Caco-2 (cell line): ENCODE measurements at regions not wholly inside any gene's neighbourhood (a gene's known extent, or its start where the extent isn't known, plus 50 kb on each side); places are given as distances from the start of the nearest gene placed in this dataset.

Source experiments
- BruUV-seq: library from RNA; stranded (reverse); fragments of 400-500 nt; replicated peaks from 2 replicates; lab custom pipeline; 2021; lab: Mats Ljungman, UMichigan
- CTCF ChIA-PET: fragments of 300-600 bp; sonication (Branson Sonifier 250); formaldehyde crosslinking; loops from one replicate; lab custom pipeline; 2022; ENCODE audit warnings: antibody characterized with exemption; lab: Charles Lee
- POLR2A ChIA-PET: fragments of 300-600 bp; sonication (Branson Sonifier 250); formaldehyde crosslinking; loops from one replicate; lab custom pipeline; 2022; ENCODE audit warnings: antibody characterized with exemption; lab: Charles Lee
- DNase-seq, 2 experiments: peaks; one replicate each; pipeline versions ENCODE4 v3.0.0 to v3.0.0-alpha.2; 2020 to 2022
- H3K27me3 ChIP-seq: replicated peaks from 2 replicates; pipeline ENCODE4 v1.6.0; 2011; ENCODE audit warnings: low read length; ENCODE audit not compliant: control insufficient read depth, insufficient read depth
- H3K36me3 ChIP-seq: 2 replicates; pipeline ENCODE4 v1.5.1; 2011; ENCODE audit warnings: low read length; ENCODE audit not compliant: control insufficient read depth, insufficient read depth
- H3K4me1 ChIP-seq: fragments of 250-450 bp; sonication (Bioruptor Pico); 2 replicates; pipeline ENCODE4 v1.5.1; 2020; ENCODE audit warnings: mild to moderate bottlenecking
- H3K4me3 ChIP-seq: 2 replicates; pipeline ENCODE4 v1.5.1; 2011; ENCODE audit warnings: low read depth, mild to moderate bottlenecking, control low read depth, low read length
- H3K9me3 ChIP-seq: fragments of 250-450 bp; sonication (Bioruptor Pico); 2 replicates; pipeline ENCODE4 v1.5.1; 2020; ENCODE audit warnings: mild to moderate bottlenecking, moderate library complexity
- H3K27ac Mint-ChIP-seq: one replicate; pipeline ENCODE4 v1.8.0; 2022; ENCODE audit warnings: mixed read lengths; ENCODE audit not compliant: unreplicated experiment
- H3K27me3 Mint-ChIP-seq: one replicate; pipeline ENCODE4 v1.8.0; 2022; ENCODE audit warnings: mixed read lengths; ENCODE audit not compliant: insufficient read depth, unreplicated experiment
- H3K36me3 Mint-ChIP-seq: one replicate; pipeline ENCODE4 v1.8.0; 2022; ENCODE audit warnings: mild to moderate bottlenecking, mixed read lengths; ENCODE audit not compliant: insufficient read depth, unreplicated experiment
- H3K4me1 Mint-ChIP-seq: one replicate; pipeline ENCODE4 v1.8.0; 2022; ENCODE audit warnings: low read depth, mixed read lengths; ENCODE audit not compliant: unreplicated experiment
- H3K4me3 Mint-ChIP-seq: one replicate; pipeline ENCODE4 v1.8.0; 2022; ENCODE audit warnings: mild to moderate bottlenecking, moderate library complexity, mixed read lengths; ENCODE audit not compliant: unreplicated experiment
- H3K9me3 Mint-ChIP-seq: one replicate; pipeline ENCODE4 v1.8.0; 2022; ENCODE audit warnings: mixed read lengths; ENCODE audit not compliant: unreplicated experiment
- CTCF ChIP-seq, 2 experiments: fragments of 200-600 bp in 1 of 2; IDR thresholded peaks; 1 replicate in 1 of 2; 2 replicates in 1 of 2; pipeline versions ENCODE4 v1.5.1 to v1.8.0; 2011 to 2022; ENCODE audit warnings: antibody characterized with exemption in 1 of 2, control low read depth in 1 of 2, inconsistent platforms in 1 of 2, low read depth in 1 of 2, low read length in 1 of 2, mild to moderate bottlenecking in 1 of 2, moderate library complexity in 1 of 2; ENCODE audit not compliant: insufficient read depth in 1 of 2, severe bottlenecking in 1 of 2, unreplicated experiment in 1 of 2
- intact Hi-C: fragments of 100-400 bp; cut with micrococcal nuclease; formaldehyde crosslinking; loops from one replicate; pipeline ENCODE4 v1.10.0; 2022; ENCODE audit not compliant: unreplicated experiment

- Mint-ChIP-seq H3K27ac (no peak overlapping the region), H3K27me3 (no peaks in the 10 kb centered on the region), H3K36me3 (no peaks in the 10 kb centered on the region), H3K4me3 (no peak overlapping the region), H3K4me1 (no peaks in the 10 kb centered on the region), H3K9me3 (no peaks in the 10 kb centered on the region)
- TF ChIP-seq CTCF (IDR thresholded peaks at IDR 0.05; ENCODE audit: insufficient read depth in 1 of 2, low read depth in 1 of 2, low read length in 1 of 2, severe bottlenecking in 1 of 2, unreplicated experiment in 1 of 2): no peak
- intact Hi-C loops: no loop called here
- no peaks in the 10 kb centered on the region for H3K9me3 ChIP-seq
- BruUV-seq: no TSS peak
- no peaks in the 10 kb centered on the region for H3K36me3 ChIP-seq
- no peaks in the 10 kb centered on the region for H3K4me1 ChIP-seq
- no peaks in the 10 kb centered on the region for H3K27me3 ChIP-seq
- POLR2A ChIA-PET: no interaction called here
- no peak for DNase-seq
- CTCF ChIA-PET: no interaction called here
- no peak overlapping the region for H3K4me3 ChIP-seq
These were observed 391.0 kb upstream of the PTPRD start for GRCh38 chr9:11003836-11004235.

DNA sequence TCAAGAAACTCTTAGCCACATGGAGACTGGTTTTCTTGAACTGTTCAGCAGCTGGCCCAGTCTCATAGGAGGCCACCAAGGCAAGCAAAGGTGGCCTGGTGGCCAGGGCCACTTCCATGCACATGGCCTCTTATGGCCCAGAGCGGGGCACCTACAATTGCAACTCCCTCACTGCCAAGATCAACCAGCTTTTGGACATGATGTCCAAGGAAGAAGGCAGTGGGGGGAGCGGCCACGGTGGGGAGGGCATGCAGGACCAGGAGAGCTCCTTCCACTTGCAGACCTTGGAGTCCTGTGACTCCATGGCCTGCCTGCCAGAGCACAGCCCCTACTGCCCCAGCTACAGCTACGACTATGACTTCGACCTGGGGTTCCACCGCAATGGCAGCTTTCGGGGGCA lies 398.9 kb upstream of the PTPRD start:
- Mint-ChIP-seq H3K4me1 (no peaks in the 10 kb centered on the region), H3K36me3 (no peaks in the 10 kb centered on the region), H3K4me3 (no peak overlapping the region), H3K27ac (no peak overlapping the region), H3K9me3 (peaks cover 7% of the 10 kb centered on the region), H3K27me3 (no peaks in the 10 kb centered on the region)
- ChIA-PET CTCF (no interaction called here), POLR2A (no interaction called here)
- intact Hi-C loops: no loop called here
- H3K36me3 ChIP-seq: no peaks in the 10 kb centered on the region
- no peaks in the 10 kb centered on the region for H3K27me3 ChIP-seq
- no peaks in the 10 kb centered on the region for H3K4me1 ChIP-seq
- H3K4me3 ChIP-seq: no peak overlapping the region
- H3K9me3 ChIP-seq: no peaks in the 10 kb centered on the region
- BruUV-seq: no TSS peak
- DNase-seq: no peak
- TF ChIP-seq CTCF (IDR thresholded peaks at IDR 0.05; ENCODE audit: insufficient read depth in 1 of 2, low read depth in 1 of 2, low read length in 1 of 2, severe bottlenecking in 1 of 2, unreplicated experiment in 1 of 2): no peak

DNA sequence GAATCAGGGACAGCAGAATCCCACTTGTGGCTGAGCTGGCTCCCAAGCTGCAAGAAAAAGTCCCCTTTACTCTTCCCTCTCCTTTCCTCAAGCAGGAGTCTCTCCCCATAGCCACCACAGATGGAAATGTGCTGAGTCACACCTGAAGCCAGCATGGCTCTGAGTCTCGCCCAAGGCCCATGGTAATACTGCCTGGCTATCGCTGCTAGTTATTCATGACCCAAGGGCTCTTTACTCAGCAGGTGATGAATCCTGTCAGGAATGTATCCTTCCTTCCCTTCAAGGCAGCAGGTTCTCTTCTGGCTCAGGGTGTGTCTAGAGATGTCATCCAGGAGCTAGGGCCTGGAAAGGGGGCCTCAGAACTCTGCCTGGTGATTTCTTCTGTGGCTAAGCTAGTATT lies 403.3 kb upstream of the PTPRD start:
- intact Hi-C loops: no loop called here
- H3K27me3 Mint-ChIP-seq: no peaks in the 10 kb centered on the region

More for the DNA sequence above, 403.3 kb upstream of the PTPRD start:
- H3K9me3 Mint-ChIP-seq: peaks cover 7% of the 10 kb centered on the region
- Histone ChIP-seq H3K27me3 (no peaks in the 10 kb centered on the region), H3K36me3 (no peaks in the 10 kb centered on the region), H3K4me1 (no peaks in the 10 kb centered on the region), H3K4me3 (no peak overlapping the region), H3K9me3 (no peaks in the 10 kb centered on the region)
- CTCF ChIA-PET: no interaction called here
- no TSS peak for BruUV-seq
- POLR2A ChIA-PET: no interaction called here
- H3K36me3 Mint-ChIP-seq: no peaks in the 10 kb centered on the region
- TF ChIP-seq CTCF (IDR thresholded peaks at IDR 0.05; ENCODE audit: insufficient read depth in 1 of 2, low read depth in 1 of 2, low read length in 1 of 2, severe bottlenecking in 1 of 2, unreplicated experiment in 1 of 2): no peak
- no peaks in the 10 kb centered on the region for H3K4me1 Mint-ChIP-seq
- no peak for DNase-seq
- no peak overlapping the region for H3K27ac Mint-ChIP-seq
- no peak overlapping the region for H3K4me3 Mint-ChIP-seq
